Upper lobe of left lung (tissue), 6 donors: ENCODE measurements at regions not wholly inside any gene's neighbourhood (a gene's known extent, or its start where the extent isn't known, plus 50 kb on each side); places are given as distances from the start of the nearest gene placed in this dataset.
A peak's percentile ranks its signal among the peaks of the same experiment; 100 is the strongest.

Experiments used
- ATAC-seq, 2 donors: fragments of 200-7000 bp; cut with Tn5 transposase; one replicate each; pipeline ENCODE4 v1.9.1; 2022; ENCODE audit warnings: mild to moderate bottlenecking in 2 of 2, moderate library complexity in 2 of 2; ENCODE audit not compliant: low FRiP score in 2 of 2
- DNase-seq, 2 donors: peaks; one replicate each; pipeline ENCODE4 v3.0.0-alpha.2; 2019 to 2020
- H3K27ac ChIP-seq, 4 donors: fragments of 200-600 bp; sonication (generic); one replicate each; pipeline ENCODE4 v1.5.1; 2016 to 2019
- H3K27me3 ChIP-seq, 4 donors: fragments of 200-600 bp; sonication (generic); one replicate each; pipeline ENCODE4 v1.5.1; 2017 to 2019
- H3K36me3 ChIP-seq, 4 donors: fragments of 200-600 bp; sonication (generic); one replicate each; pipeline ENCODE4 v1.5.1; 2016 to 2019
- H3K4me1 ChIP-seq, 4 donors: fragments of 200-600 bp; sonication (generic); one replicate each; pipeline ENCODE4 v1.5.1; 2018 to 2019
- H3K4me3 ChIP-seq, 4 donors: fragments of 200-600 bp; sonication (generic); one replicate each; pipeline ENCODE4 v1.5.1; 2017 to 2019; ENCODE audit warnings: mild to moderate bottlenecking in 2 of 4, moderate library complexity in 1 of 4
- H3K9me3 ChIP-seq, 4 donors: fragments of 200-600 bp; sonication (generic); one replicate each; pipeline ENCODE4 v1.5.1; 2018 to 2019
- CTCF ChIP-seq, 6 experiments: fragments of 450-650 bp in 4 of 6; fragments of 200-600 bp in 2 of 6; sonication (generic) in 2 of 6; IDR thresholded peaks; one replicate each; pipeline ENCODE4 v1.5.1; 2016 to 2019; ENCODE audit warnings: antibody characterized with exemption in 6 of 6
- EP300 ChIP-seq, 4 donors: sonication (generic); formaldehyde crosslinking; IDR thresholded peaks; one replicate each; pipeline ENCODE4 v1.5.1; 2017; ENCODE audit warnings: antibody characterized with exemption in 4 of 4, control low read depth in 2 of 4
- POLR2A ChIP-seq, 4 donors: fragments of 450-650 bp; IDR thresholded peaks; one replicate each; pipeline ENCODE4 v1.5.1; 2016 to 2017; ENCODE audit warnings: antibody characterized with exemption in 4 of 4, mild to moderate bottlenecking in 2 of 4
- POLR2AphosphoS5 ChIP-seq, 2 donors: sonication (generic); formaldehyde crosslinking; IDR thresholded peaks; one replicate each; pipeline ENCODE4 v1.5.1; 2017; ENCODE audit warnings: antibody characterized with exemption in 2 of 2
- WGBS, 2 donors: methylation state at CpG; one replicate each; pipeline ENCODE4 v1.1.5; 2017 to 2018; 5-methylcytosine and 5-hydroxymethylcytosine counted together
- donor health status: DM: no; HTN: no; CAD: no; lungs with moderate emphysema.
- donor health status: DM: no; HTN: yes; CAD: no; lungs with severe emphysema.

GRCh38 chr5:74316064-74316603 is 324.4 kb downstream of the ENC1 start:
- Histone ChIP-seq H3K4me3 (no peak overlapping the region), H3K36me3 (no peaks in the 10 kb centered on the region), H3K9me3 (no peaks in the 10 kb centered on the region), H3K27me3 (no peaks in the 10 kb centered on the region), H3K4me1 (peaks cover 0 to 5% (median 1%) of the 10 kb centered on the region in 4 donors), H3K27ac (no peak overlapping the region)
- ATAC-seq (peak; percentile 57 to 76), DNase-seq (peak in 1 of 2 donors; percentile 22)
- 41 to 42% methylated on average over 2 to 3 of the region's 3 CpGs for WGBS, 2 donors
- TF ChIP-seq EP300 (IDR thresholded peaks at IDR 0.05) = no peak
- TF ChIP-seq POLR2AphosphoS5 (IDR thresholded peaks at IDR 0.05) = no peak
- TF ChIP-seq POLR2A (IDR thresholded peaks at IDR 0.05) = no peak
- TF ChIP-seq CTCF (IDR thresholded peaks at IDR 0.05) = no peak

GRCh38 chr5:74314906-74315305 is 325.6 kb downstream of the ENC1 start:
- H3K4me1 ChIP-seq = peaks cover 0 to 5% (median 1%) of the 10 kb centered on the region in 4 donors
- no peaks in the 10 kb centered on the region for H3K9me3 ChIP-seq
- DNase-seq = no peak
- H3K27me3 ChIP-seq = no peaks in the 10 kb centered on the region
- TF ChIP-seq CTCF (IDR thresholded peaks at IDR 0.05) = no peak
- TF ChIP-seq POLR2AphosphoS5 (IDR thresholded peaks at IDR 0.05) = no peak
- TF ChIP-seq EP300 (IDR thresholded peaks at IDR 0.05) = no peak
- no peak for ATAC-seq
- no peak overlapping the region for H3K4me3 ChIP-seq
- H3K27ac ChIP-seq = no peak overlapping the region
- no peaks in the 10 kb centered on the region for H3K36me3 ChIP-seq

- WGBS, 2 donors = 83 to 98% methylated on average over 5 of the region's 5 CpGs
- no peaks in the 10 kb centered on the region for H3K27me3 ChIP-seq
- no peaks in the 10 kb centered on the region for H3K9me3 ChIP-seq
- no peak for TF ChIP-seq EP300 (IDR thresholded peaks at IDR 0.05)
- no peak for TF ChIP-seq POLR2A (IDR thresholded peaks at IDR 0.05)
- no peak for TF ChIP-seq CTCF (IDR thresholded peaks at IDR 0.05)
- TF ChIP-seq POLR2AphosphoS5 (IDR thresholded peaks at IDR 0.05) = no peak
- H3K4me3 ChIP-seq = no peak overlapping the region
- H3K27ac ChIP-seq = no peak overlapping the region
- peaks cover 0 to 5% (median 1%) of the 10 kb centered on the region in 4 donors for H3K4me1 ChIP-seq
- no peak for DNase-seq
- no peaks in the 10 kb centered on the region for H3K36me3 ChIP-seq
- no peak for ATAC-seq
Observed at GRCh38 chr5:74313896-74314295, 326.6 kb downstream of the ENC1 start.

GRCh38 chr5:74312746-74313145 is 327.8 kb downstream of the ENC1 start:
- 79 to 92% methylated on average over 2 of the region's 2 CpGs for WGBS, 2 donors
- ATAC-seq (peak in 1 of 2 donors; percentile 28), DNase-seq (no peak)
- Histone ChIP-seq H3K27ac (no peak overlapping the region), H3K4me1 (peaks cover 0 to 5% (median 1%) of the 10 kb centered on the region in 4 donors), H3K9me3 (no peaks in the 10 kb centered on the region), H3K27me3 (no peaks in the 10 kb centered on the region), H3K4me3 (no peak overlapping the region), H3K36me3 (no peaks in the 10 kb centered on the region)
- no peak for TF ChIP-seq POLR2AphosphoS5 (IDR thresholded peaks at IDR 0.05)
- TF ChIP-seq POLR2A (IDR thresholded peaks at IDR 0.05) = no peak
- TF ChIP-seq EP300 (IDR thresholded peaks at IDR 0.05) = no peak
- TF ChIP-seq CTCF (IDR thresholded peaks at IDR 0.05) = no peak

- TF ChIP-seq POLR2AphosphoS5 (IDR thresholded peaks at IDR 0.05) (no peak), CTCF (IDR thresholded peaks at IDR 0.05) (no peak), EP300 (IDR thresholded peaks at IDR 0.05) (no peak), POLR2A (IDR thresholded peaks at IDR 0.05) (no peak)
- H3K36me3 ChIP-seq = no peaks in the 10 kb centered on the region
- no peak overlapping the region for H3K27ac ChIP-seq
- H3K9me3 ChIP-seq = no peaks in the 10 kb centered on the region
- H3K4me3 ChIP-seq = no peak overlapping the region
- peaks cover 0 to 5% (median 1%) of the 10 kb centered on the region in 4 donors for H3K4me1 ChIP-seq
- 89 to 90% methylated on average over 1 of the region's 1 CpG for WGBS, 2 donors
- no peaks in the 10 kb centered on the region for H3K27me3 ChIP-seq
- DNase-seq (no peak), ATAC-seq (peak in 1 of 2 donors; percentile 45)
Observed at GRCh38 chr5:74311961-74312360, 328.6 kb downstream of the ENC1 start.
